ENCODE measurements at regions not wholly inside any gene's neighbourhood (a gene's known extent, or its start where the extent isn't known, plus 50 kb on each side); places are given as distances from the start of the nearest gene placed in this dataset.

DNA sequence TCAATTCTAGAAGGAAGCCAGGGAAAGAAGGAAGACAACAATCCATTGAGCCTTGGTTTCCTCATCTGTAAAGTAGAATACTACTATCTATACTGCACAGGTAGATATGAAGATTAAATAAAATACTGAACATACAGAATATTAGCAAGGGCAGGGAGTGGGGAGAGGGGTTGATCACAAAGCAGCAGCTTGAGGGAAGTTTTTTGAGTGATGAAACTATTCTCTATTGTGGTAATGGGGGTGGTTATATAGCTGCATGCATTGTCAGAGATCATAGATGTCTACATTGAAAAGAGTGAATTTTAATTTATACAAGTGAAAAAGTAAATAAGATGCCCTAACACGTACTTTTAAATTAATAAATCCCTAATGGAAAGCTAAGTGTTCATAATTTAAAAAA, 242.6 kb upstream of the LRTM1 start:
- TF ChIP-seq, protein P1, sequence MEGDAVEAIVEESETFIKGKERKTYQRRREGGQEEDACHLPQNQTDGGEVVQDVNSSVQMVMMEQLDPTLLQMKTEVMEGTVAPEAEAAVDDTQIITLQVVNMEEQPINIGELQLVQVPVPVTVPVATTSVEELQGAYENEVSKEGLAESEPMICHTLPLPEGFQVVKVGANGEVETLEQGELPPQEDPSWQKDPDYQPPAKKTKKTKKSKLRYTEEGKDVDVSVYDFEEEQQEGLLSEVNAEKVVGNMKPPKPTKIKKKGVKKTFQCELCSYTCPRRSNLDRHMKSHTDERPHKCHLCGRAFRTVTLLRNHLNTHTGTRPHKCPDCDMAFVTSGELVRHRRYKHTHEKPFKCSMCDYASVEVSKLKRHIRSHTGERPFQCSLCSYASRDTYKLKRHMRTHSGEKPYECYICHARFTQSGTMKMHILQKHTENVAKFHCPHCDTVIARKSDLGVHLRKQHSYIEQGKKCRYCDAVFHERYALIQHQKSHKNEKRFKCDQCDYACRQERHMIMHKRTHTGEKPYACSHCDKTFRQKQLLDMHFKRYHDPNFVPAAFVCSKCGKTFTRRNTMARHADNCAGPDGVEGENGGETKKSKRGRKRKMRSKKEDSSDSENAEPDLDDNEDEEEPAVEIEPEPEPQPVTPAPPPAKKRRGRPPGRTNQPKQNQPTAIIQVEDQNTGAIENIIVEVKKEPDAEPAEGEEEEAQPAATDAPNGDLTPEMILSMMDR (IDR thresholded peaks at IDR 0.05) = no peak
- TF ChIP-seq POLR2A (IDR thresholded peaks at IDR 0.05) = no peak
